ENCODE measurements at regions not wholly inside any gene's neighbourhood (a gene's known extent, or its start where the extent isn't known, plus 50 kb on each side); places are given as distances from the start of the nearest gene placed in this dataset.
"Not testable (repeated sequence)": the region's sequence is repeated elsewhere in the genome, so short reads cannot be mapped to it uniquely, and the experiment has no call there.

- peaks cover 5% of the 10 kb centered on the region for H3K4me1 ChIP-seq
- H3K36me3 ChIP-seq (ENCODE audit: low read depth, missing control alignments): no peaks in the 10 kb centered on the region
- intact Hi-C loops (cut with DNase I; ENCODE audit: low total_unique reads): no loop called here
- H3K4me3 ChIP-seq: no peak overlapping the region
- DNase-seq: no peak
- TF ChIP-seq CTCF (IDR thresholded peaks at IDR 0.05): no peak
- TF ChIP-seq POLR2A (IDR thresholded peaks at IDR 0.05): no peak
- H3K27ac ChIP-seq: no peak overlapping the region
- H3K27me3 ChIP-seq: no peaks in the 10 kb centered on the region
- no peaks in the 10 kb centered on the region for H3K9me3 ChIP-seq
- 86 to 100% methylated on average over 1 of the region's 1 CpG for whole genome bisulfite sequencing, 2 donors
Measured at GRCh38 chr18:49726675-49726963, 86.7 kb downstream of the ACAA2 start.

GRCh38 chr18:49725809-49726674 is 87.3 kb downstream of the ACAA2 start:
- H3K27me3 ChIP-seq: no peaks in the 10 kb centered on the region
- H3K4me3 ChIP-seq: no peak overlapping the region
- peak overlapping the region in 1 of 2 donors; percentile 69 for H3K27ac ChIP-seq
- no peaks in the 10 kb centered on the region for H3K36me3 ChIP-seq (ENCODE audit: low read depth, missing control alignments)
- no peaks in the 10 kb centered on the region for H3K9me3 ChIP-seq
- intact Hi-C loops (cut with DNase I; ENCODE audit: low total_unique reads): no loop called here
- peaks cover 5% of the 10 kb centered on the region for H3K4me1 ChIP-seq
- 59 to 69% methylated on average over 13 of the region's 13 CpGs for WGBS, 2 donors
- DNase-seq: peak; percentile 60
- TF ChIP-seq CTCF (IDR thresholded peaks at IDR 0.05): no peak

GRCh38 chr18:49723648-49724180 is 89.6 kb downstream of the ACAA2 start:
- peak; percentile 55 for DNase-seq
- Histone ChIP-seq H3K36me3 (ENCODE audit: low read depth, missing control alignments) (no peaks in the 10 kb centered on the region), H3K27me3 (no peaks in the 10 kb centered on the region), H3K4me3 (no peak overlapping the region), H3K4me1 (peaks cover 5% of the 10 kb centered on the region), H3K9me3 (no peaks in the 10 kb centered on the region), H3K27ac (peak overlapping the region in 1 of 2 donors; percentile 31)
- TF ChIP-seq CTCF (IDR thresholded peaks at IDR 0.05) (no peak), POLR2A (IDR thresholded peaks at IDR 0.05) (no peak)
- WGBS, 2 donors: 34 to 51% methylated on average over 13 of the region's 13 CpGs
- intact Hi-C loops (cut with DNase I; ENCODE audit: low total_unique reads): no loop called here

- no peak for DNase-seq
- TF ChIP-seq POLR2A (IDR thresholded peaks at IDR 0.05) (no peak), CTCF (IDR thresholded peaks at IDR 0.05) (no peak)
- Histone ChIP-seq H3K4me1 (peaks cover 5% of the 10 kb centered on the region), H3K4me3 (no peak overlapping the region), H3K27me3 (no peaks in the 10 kb centered on the region), H3K9me3 (no peaks in the 10 kb centered on the region), H3K36me3 (ENCODE audit: low read depth, missing control alignments) (no peaks in the 10 kb centered on the region), H3K27ac (no peak overlapping the region)
- intact Hi-C loops (cut with DNase I; ENCODE audit: low total_unique reads): no loop called here
- WGBS, 2 donors: 67 to 85% methylated on average over 4 of the region's 4 CpGs
Measured at GRCh38 chr18:49722477-49722876, 90.9 kb downstream of the ACAA2 start.

GRCh38 chr18:49721981-49722380 is 91.4 kb downstream of the ACAA2 start:
- Histone ChIP-seq H3K27ac (no peak overlapping the region), H3K36me3 (ENCODE audit: low read depth, missing control alignments) (no peaks in the 10 kb centered on the region), H3K4me1 (peaks cover 5% of the 10 kb centered on the region), H3K9me3 (no peaks in the 10 kb centered on the region), H3K27me3 (no peaks in the 10 kb centered on the region), H3K4me3 (no peak overlapping the region)
- WGBS, 2 donors: 82 to 89% methylated on average over 3 of the region's 3 CpGs
- intact Hi-C loops (cut with DNase I; ENCODE audit: low total_unique reads): no loop called here
- no peak for DNase-seq
- no peak for TF ChIP-seq CTCF (IDR thresholded peaks at IDR 0.05)
- no peak for TF ChIP-seq POLR2A (IDR thresholded peaks at IDR 0.05)

- H3K27ac ChIP-seq; H3K4me1 ChIP-seq; H3K36me3 ChIP-seq (ENCODE audit: low read depth, missing control alignments); H3K27me3 ChIP-seq; DNase-seq; intact Hi-C loops (cut with DNase I; ENCODE audit: low total_unique reads); H3K4me3 ChIP-seq; H3K9me3 ChIP-seq: not testable (repeated sequence)
- 91 to 95% methylated on average over 3 of the region's 3 CpGs for WGBS, 2 donors
Measured at GRCh38 chr18:49720944-49721343, 92.4 kb downstream of the ACAA2 start.
